Activated CD8-positive, alpha-beta memory T cell treated with anti-CD3 and anti-CD28 coated beads for 1 hour (primary cell): ENCODE measurements at regions not wholly inside any gene's neighbourhood (a gene's known extent, or its start where the extent isn't known, plus 50 kb on each side); places are given as distances from the start of the nearest gene placed in this dataset.

Source experiments
- DNase-seq, 2 donors: peaks; one replicate each; pipeline ENCODE4 v3.0.0-alpha.2; 2020; ENCODE audit warnings: low read depth in 1 of 2; ENCODE audit errors: extremely low read depth in 1 of 2

DNA sequence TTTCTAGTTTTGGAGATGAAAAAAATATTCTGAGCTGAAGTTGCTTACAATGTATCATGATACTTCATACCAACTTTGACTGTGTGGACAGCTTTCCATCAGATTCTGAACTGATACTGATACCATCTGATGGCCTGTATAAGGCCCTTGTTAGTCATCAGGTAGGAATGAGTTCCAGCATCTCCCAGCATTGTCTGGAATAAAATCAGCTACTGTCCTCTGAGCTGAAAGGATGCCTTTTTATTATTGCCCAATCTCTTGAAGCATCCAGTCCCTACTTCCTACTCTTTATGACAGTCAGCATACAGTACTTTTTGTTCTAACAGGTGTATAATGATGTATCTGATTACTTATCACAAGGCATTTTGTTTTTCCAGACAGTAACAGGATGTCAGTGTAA is 70.6 kb upstream of the EYA4 start:
- DNase-seq: no peak

DNA sequence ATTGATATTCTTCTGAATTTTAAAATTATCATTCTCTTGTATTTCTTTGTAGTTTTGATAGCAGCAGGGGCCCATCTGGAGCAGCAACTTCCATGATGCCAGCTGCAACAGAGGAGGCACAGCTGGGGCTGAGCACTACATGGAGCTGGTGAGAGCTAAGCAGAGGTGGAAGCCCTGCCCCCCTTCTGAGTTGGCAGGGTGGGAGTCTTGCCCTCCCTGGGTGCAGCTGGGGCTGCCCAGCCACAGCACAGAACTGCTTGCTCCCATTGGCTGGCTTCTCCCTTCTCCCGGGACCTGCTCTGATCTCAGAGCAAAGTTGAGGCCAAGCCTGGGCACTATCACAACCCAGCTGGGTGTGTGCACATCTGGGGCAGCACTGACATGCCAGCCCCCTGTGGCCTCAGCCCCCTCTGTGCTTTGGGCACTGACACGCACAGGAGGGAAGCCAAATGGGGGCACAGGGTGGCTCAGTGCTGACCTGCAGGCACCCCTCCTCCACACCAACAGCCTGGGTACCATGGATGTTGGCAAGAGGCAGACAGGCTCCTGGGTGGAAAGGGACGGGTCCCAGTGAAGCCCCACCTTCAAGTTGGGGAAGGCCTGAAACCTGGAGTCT is 69.1 kb upstream of the EYA4 start:
- no peak for DNase-seq

DNA sequence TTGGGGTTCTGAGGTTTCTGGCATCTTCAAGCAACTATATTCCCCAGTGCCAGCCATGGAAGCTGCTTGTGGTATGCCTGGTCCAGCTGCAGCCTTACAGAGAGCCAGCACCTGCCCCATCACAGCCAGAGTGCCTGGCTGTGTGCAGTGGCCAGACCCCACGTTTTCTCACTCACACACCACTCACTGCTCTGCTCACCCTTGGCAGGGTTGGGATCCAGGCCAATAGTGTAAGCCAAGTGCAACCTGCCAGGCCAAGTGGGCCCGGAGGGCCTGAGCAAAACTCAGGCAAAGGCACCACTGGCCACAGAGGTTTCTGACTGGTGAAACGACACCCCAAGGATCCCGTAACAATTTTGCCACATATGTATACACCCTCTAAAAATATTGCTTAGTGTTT is 67.9 kb upstream of the EYA4 start:
- DNase-seq: no peak

DNA sequence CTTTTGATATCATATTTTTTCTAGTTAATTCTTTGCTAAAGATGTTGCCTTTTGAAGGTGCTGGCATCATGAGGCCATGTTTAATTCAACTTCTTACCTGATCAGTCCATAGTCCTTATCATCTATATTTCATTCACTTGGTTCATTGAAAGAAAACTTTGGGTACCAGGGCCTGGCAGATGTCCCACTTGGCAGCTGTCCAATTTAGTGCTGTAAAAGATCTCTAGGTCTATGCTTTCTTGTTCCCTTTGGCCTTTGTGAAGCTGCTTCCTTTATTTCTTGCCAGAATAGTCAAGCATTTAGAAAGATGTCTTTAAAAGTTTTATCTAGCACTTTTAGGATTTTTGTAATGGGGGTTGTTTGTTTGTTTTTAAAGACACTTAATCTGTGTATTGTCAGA is 61.7 kb upstream of the EYA4 start:
- DNase-seq: no peak

DNA sequence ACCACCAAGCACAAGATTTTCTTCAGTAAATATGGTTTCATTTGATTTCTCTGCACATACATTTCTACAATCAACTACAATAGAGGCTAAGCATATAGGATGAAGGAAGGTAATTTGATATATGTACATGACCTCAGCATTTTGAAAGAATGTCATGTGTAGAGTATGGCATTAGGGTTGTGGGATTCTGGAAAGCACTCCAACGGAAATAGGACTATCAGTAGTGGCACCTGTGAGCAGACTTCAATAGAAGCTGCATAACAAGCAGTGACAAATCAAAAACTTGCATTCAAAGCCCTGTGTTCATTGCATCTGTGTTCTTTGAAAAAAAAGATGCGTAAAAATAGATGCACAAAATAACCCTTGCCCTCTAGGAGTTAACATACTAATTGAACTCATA is 57.5 kb upstream of the EYA4 start:
- DNase-seq: no peak

DNA sequence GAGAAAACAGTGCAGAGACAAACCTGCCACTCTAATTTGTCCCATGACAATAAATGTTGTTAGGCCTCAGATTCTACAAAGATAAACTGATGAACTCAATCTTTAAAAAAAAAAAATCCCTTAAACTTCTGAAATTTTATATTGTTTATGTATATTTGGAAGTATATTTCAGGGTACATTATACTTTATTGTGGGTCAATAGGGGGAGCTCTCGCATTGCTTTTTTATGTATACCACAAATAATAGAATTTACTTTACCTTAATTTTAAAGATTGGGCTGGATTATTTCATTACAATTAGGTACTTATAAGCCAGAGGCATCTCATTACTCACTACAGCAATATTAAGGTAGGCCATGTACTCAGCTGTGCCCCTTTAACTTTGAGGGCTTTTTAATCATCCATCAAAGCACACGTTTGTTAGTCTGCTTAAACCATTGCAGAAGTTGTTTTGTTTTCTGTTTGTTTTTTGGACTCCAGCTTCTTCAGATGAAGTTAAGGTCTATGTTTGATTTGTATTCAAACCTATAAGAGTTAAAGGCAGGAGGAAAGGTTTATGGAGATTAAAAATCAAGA is 56.3 kb upstream of the EYA4 start:
- DNase-seq: no peak

DNA sequence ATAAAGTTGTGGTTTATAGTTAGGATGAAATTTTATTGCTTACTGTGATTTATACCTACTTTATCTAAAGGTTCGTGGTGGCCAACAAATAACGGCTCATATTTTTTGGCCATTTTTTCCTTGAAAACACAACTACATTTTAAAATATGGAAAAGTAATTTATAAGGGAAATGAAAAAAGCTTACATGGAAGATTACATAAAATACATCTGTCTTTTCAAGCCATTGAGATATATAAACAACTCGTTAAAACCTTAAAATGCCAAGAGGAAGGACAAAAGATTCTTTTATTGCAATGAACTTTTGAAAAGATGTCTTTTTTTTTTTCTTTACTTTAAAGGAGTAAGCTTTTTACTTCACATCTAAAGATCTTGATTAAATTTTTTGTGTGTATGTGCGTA is 55.4 kb upstream of the EYA4 start:
- DNase-seq: no peak

DNA sequence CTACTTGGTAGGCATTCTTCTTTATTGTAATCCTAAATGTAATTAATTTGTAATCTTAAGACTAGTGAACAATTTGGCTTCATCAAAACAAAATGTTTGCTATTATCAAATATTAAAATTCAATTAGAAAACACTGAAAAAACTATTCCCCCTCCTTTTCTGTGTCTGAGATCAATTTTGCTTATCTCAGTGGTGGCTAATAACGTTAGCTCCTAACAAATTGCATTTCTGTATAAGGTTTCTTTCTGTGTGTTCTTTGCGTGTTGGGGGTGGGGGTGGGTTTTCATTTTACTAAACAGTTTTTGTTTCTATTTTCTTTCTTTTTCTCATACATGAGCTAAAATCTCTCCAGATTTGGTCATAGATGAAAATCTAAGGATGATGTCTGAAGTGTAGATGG is 54.0 kb upstream of the EYA4 start:
- DNase-seq: no peak

DNA sequence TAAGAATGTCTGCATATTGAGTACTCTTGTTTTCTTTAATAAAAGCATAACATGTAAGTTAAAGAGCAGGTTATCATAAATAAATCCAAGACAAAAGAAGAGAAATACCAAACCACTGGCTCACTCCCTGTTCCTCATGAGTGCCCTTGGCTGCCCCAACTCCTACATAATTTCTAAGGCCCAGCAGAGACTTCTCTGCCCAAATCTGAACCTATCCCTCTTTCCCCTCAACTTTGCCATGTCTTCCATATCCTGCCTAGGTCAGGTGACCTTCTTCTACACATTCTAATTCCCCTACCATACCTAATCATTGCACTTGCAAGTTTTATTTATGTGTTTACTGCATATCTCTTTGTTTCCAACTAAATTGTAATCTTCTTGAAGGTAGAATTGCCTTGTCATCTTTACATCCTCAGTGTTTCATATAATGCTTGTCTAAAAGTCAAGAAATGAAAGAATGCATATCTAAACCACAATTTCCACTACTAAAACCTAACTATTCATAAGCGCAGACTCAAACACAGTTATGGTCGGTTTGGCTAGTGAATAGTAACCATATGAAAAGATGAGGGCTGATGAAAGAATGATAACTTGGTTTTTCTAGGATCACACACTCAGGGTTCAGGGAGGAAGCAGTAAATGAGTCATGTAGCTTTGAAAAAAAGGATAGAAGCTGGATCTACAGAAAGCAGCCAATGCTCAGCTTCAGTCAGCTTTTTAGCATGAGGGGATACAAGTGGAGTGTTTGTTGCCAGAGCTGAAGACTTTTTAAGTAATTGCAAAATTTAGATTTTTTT is 53.3 kb upstream of the EYA4 start:
- DNase-seq: no peak

DNA sequence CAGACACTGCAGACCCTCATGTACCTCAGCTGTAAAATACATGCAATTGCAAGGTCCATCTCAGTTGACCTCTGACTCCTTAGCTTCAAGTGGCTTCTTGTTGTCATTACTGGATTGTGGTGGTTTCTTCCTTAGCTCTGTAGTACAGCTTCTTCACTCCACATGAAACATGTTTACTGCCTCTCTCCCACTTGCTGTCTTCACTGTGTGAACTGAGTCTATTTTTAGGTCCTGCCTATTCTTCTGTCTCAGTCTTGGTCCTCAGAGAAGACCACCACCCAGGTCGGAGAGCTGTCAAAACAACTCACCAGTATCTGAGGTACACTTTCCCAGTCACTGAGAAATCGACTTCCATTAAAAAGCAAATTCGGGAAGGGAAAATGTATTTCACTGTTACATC is 50.2 kb upstream of the EYA4 start:
- no peak for DNase-seq

DNA sequence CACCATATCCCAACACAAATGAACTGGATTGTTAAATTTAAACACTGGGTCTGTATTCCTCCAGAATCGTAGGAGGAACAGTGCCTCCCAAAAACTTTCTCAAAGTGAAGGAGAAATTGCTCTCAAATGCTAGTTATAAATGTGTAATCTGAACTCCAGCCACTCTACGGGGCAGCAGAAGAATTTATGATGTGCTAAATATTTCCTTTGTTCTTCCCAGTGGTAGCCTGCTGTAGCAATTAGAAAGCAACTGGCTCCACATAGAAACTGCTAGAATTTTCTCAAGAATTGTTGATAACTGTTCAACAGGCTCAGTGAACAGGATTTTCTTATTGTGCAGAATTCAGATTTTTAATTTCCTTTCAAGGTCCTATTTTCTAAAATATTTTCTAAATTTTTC is 49.8 kb upstream of the EYA4 start:
- no peak for DNase-seq
